SK-N-SH (cell line): ENCODE measurements at regions not wholly inside any gene's neighbourhood (a gene's known extent, or its start where the extent isn't known, plus 50 kb on each side); places are given as distances from the start of the nearest gene placed in this dataset.

Experiments
- CTCF ChIA-PET: fragments of 300-600, 350-600 bp; formaldehyde crosslinking; extraction: SDS; loops from one replicate; lab custom pipeline; 2021; lab: Yijun Ruan, JAX
- POLR2A ChIA-PET: fragments of 350-600 bp; sonication (Branson Sonifier 250); formaldehyde crosslinking; extraction: SDS; loops from one replicate; lab custom pipeline; 2020; ENCODE audit warnings: antibody characterized with exemption, inconsistent platforms; lab: Yijun Ruan, JAX
- DNase-seq: peaks from one replicate; pipeline ENCODE4 v3.0.0; 2012
- H2AFZ ChIP-seq: fragments of 200-600 bp; sonication (generic); 2 replicates; pipeline ENCODE4 v1.8.1; 2016; ENCODE audit warnings: antibody characterized with exemption, mild to moderate bottlenecking, low read depth
- H3F3A ChIP-seq: fragments of 200-600 bp; sonication (generic); replicated peaks from 2 replicates; pipeline ENCODE3; 2016; ENCODE audit warnings: antibody characterized with exemption, mild to moderate bottlenecking; ENCODE audit not compliant: insufficient read depth
- H3K27ac ChIP-seq, 2 experiments: fragments of 200-500 bp in 1 of 2; fragments of 200-600 bp in 1 of 2; sonication (Bioruptor generic) in 1 of 2; sonication (generic), shearing (Covaris generic) in 1 of 2; 2 replicates each; pipeline versions ENCODE4 v1.5.1 to v1.6.1; 2014 to 2016; ENCODE audit warnings: low read depth in 2 of 2, inconsistent platforms in 1 of 2, low read length in 1 of 2, mild to moderate bottlenecking in 1 of 2, mixed read lengths in 1 of 2
- H3K27me3 ChIP-seq: fragments of 200-600 bp; sonication (generic), shearing (Covaris generic); 2 replicates; pipeline ENCODE4 v1.6.1; 2016; ENCODE audit warnings: mixed run types; ENCODE audit not compliant: insufficient read depth
- H3K36me3 ChIP-seq, 2 experiments: fragments of 200-500 bp in 1 of 2; fragments of 200-600 bp in 1 of 2; sonication (Bioruptor generic) in 1 of 2; sonication (generic) in 1 of 2; replicated peaks in 1 of 2; 2 replicates each; pipeline versions ENCODE3 to v1.5.1; 2014 to 2016; ENCODE audit warnings: low read length in 1 of 2, mild to moderate bottlenecking in 1 of 2; ENCODE audit not compliant: insufficient read depth in 2 of 2, control insufficient read depth in 1 of 2
- H3K4me1 ChIP-seq, 2 experiments: fragments of 200-500 bp in 1 of 2; fragments of 200-600 bp in 1 of 2; sonication (Bioruptor generic) in 1 of 2; sonication (generic), shearing (Covaris generic) in 1 of 2; 2 replicates each; pipeline versions ENCODE4 v1.5.1 to v1.6.1; 2014 to 2016; ENCODE audit warnings: low read depth in 1 of 2, low read length in 1 of 2, mixed run types in 1 of 2; ENCODE audit not compliant: insufficient read depth in 2 of 2, control insufficient read depth in 1 of 2
- H3K4me2 ChIP-seq: fragments of 200-600 bp; sonication (generic), shearing (Covaris generic); 2 replicates; pipeline ENCODE4 v1.6.1; 2017; ENCODE audit warnings: mixed run types
- H3K4me3 ChIP-seq, 2 experiments: fragments of 200-500 bp in 1 of 2; fragments of 200-600 bp in 1 of 2; sonication (Bioruptor generic) in 1 of 2; sonication (generic), shearing (Covaris generic) in 1 of 2; 2 replicates each; pipeline versions ENCODE4 v1.5.1 to v1.8.1; 2014 to 2016; ENCODE audit warnings: low read depth in 2 of 2, inconsistent platforms in 1 of 2, low read length in 1 of 2, mild to moderate bottlenecking in 1 of 2, mixed read lengths in 1 of 2, moderate library complexity in 1 of 2
- H3K79me2 ChIP-seq: fragments of 200-600 bp; sonication (generic); 2 replicates; pipeline ENCODE4 v1.8.1; 2017; ENCODE audit warnings: mild to moderate bottlenecking; ENCODE audit not compliant: insufficient read depth
- H3K9ac ChIP-seq: fragments of 200-600 bp; sonication (generic); 2 replicates; pipeline ENCODE4 v1.6.1; 2017; ENCODE audit warnings: mixed run types
- H3K9me2 ChIP-seq: fragments of 200-600 bp; sonication (generic); 2 replicates; pipeline ENCODE4 v1.6.1; 2017; ENCODE audit warnings: mixed run types
- H3K9me3 ChIP-seq: fragments of 200-600 bp; sonication (generic); 2 replicates; pipeline ENCODE4 v1.6.1; 2017; ENCODE audit warnings: mixed run types, mild to moderate bottlenecking, moderate library complexity
- H4K20me1 ChIP-seq: fragments of 200-600 bp; sonication (generic); 2 replicates; pipeline ENCODE4 v1.6.1; 2017; ENCODE audit warnings: mild to moderate bottlenecking, mixed run types; ENCODE audit not compliant: insufficient read depth
- CHD2 ChIP-seq: fragments of 150-350 bp; IDR thresholded peaks from 2 replicates; pipeline ENCODE4 v1.6.1; 2018; ENCODE audit warnings: low read length; ENCODE audit not compliant: partially characterized antibody
- CTCF ChIP-seq: fragments of 200-600 bp; sonication (generic); IDR thresholded peaks from 2 replicates; pipeline ENCODE4 v1.6.1; 2017; ENCODE audit warnings: antibody characterized with exemption, mild to moderate bottlenecking, moderate library complexity
- EP300 ChIP-seq, 2 experiments: IDR thresholded peaks; 2 replicates each; pipeline versions ENCODE4 v1.4.0 to v1.6.1; 2012; ENCODE audit warnings: borderline replicate concordance in 1 of 2, low read depth in 1 of 2, low read length in 1 of 2
- EZH2phosphoT487 ChIP-seq: fragments of 200-600 bp; sonication (generic); IDR thresholded peaks from 2 replicates; pipeline ENCODE4 v1.6.1; 2017; ENCODE audit warnings: low read depth, mixed run types, mild to moderate bottlenecking, antibody characterized with exemption, moderate library complexity, borderline replicate concordance
- FOSL2 ChIP-seq: IDR thresholded peaks from 2 replicates; pipeline ENCODE4 v1.4.0; 2012; ENCODE audit warnings: low read depth, mild to moderate bottlenecking, moderate library complexity, borderline replicate concordance
- FOXJ3 ChIP-seq: sonication (generic); formaldehyde crosslinking; IDR thresholded peaks from 2 replicates; pipeline ENCODE4 v1.5.1; 2020; ENCODE audit warnings: mild to moderate bottlenecking, missing genetic modification reagents
- GABPA ChIP-seq: IDR thresholded peaks from 2 replicates; pipeline ENCODE4 v1.4.0; 2012; ENCODE audit warnings: low read depth, mild to moderate bottlenecking
- IRF3 ChIP-seq: fragments of 150-350 bp; IDR thresholded peaks from 2 replicates; pipeline ENCODE4 v1.6.1; 2016; ENCODE audit warnings: mild to moderate bottlenecking, low read depth, low read length
- JUND ChIP-seq: IDR thresholded peaks from 2 replicates; pipeline ENCODE4 v1.4.0; 2012
- MEF2A ChIP-seq: IDR thresholded peaks from 2 replicates; pipeline ENCODE4 v1.4.0; 2012; ENCODE audit warnings: low read depth, borderline replicate concordance
- POLR2AphosphoS5 ChIP-seq: IDR thresholded peaks from 2 replicates; pipeline ENCODE4 v1.6.1; 2012; ENCODE audit warnings: low read depth, low read length
- RAD21 ChIP-seq: IDR thresholded peaks from 2 replicates; pipeline ENCODE4 v1.6.1; 2012; ENCODE audit warnings: mild to moderate bottlenecking, low read length
- RCOR1 ChIP-seq: fragments of 150-350 bp; IDR thresholded peaks from 2 replicates; pipeline ENCODE4 v1.6.1; 2017; ENCODE audit warnings: antibody characterized with exemption, low read length
- REST ChIP-seq: IDR thresholded peaks from 2 replicates; pipeline ENCODE4 v1.6.1; 2012; ENCODE audit warnings: mild to moderate bottlenecking, low read depth, low read length, moderate library complexity
- RXRA ChIP-seq: IDR thresholded peaks from 2 replicates; pipeline ENCODE4 v1.4.0; 2012; ENCODE audit warnings: low read depth, mild to moderate bottlenecking, borderline replicate concordance
- SMC3 ChIP-seq: IDR thresholded peaks from 2 replicates; pipeline ENCODE4 v1.6.1; 2012; ENCODE audit warnings: low read depth, low read length, improper control_type of control experiment
- TCF12 ChIP-seq: IDR thresholded peaks from 2 replicates; pipeline ENCODE4 v1.4.0; 2012
- TEAD4 ChIP-seq: IDR thresholded peaks from 2 replicates; pipeline ENCODE4 v1.4.0; 2012; ENCODE audit warnings: mild to moderate bottlenecking, borderline replicate concordance; ENCODE audit not compliant: insufficient read depth
- USF1 ChIP-seq: IDR thresholded peaks from 2 replicates; pipeline ENCODE4 v1.4.0; 2012; ENCODE audit warnings: low read depth, borderline replicate concordance
- ZBTB33 ChIP-seq: IDR thresholded peaks from 2 replicates; pipeline ENCODE4 v1.4.0; 2012; ENCODE audit warnings: low read depth, borderline replicate concordance
- WGBS: methylation state at CpG from one replicate; pipeline ENCODE4 v1.1.6; 2017; ENCODE audit warnings: low lambda C conversion rate; 5-methylcytosine and 5-hydroxymethylcytosine counted together

- no peak overlapping the region for H2AFZ ChIP-seq
- WGBS, result 56% methylated on average over 3 of the region's 3 CpGs
- H3K79me2 ChIP-seq, result no peaks in the 10 kb centered on the region
- H3F3A ChIP-seq, result no peaks in the 10 kb centered on the region
- peaks cover 0 to 2% of the 10 kb centered on the region in 2 experiments; a peak in 1 of 4 replicates for H3K4me1 ChIP-seq
- no peak for TF ChIP-seq REST
- no peak for TF ChIP-seq EP300 (IDR thresholded peaks at IDR 0.05; ENCODE audit: borderline replicate concordance in 1 of 2, low read depth in 1 of 2, low read length in 1 of 2)
- TF ChIP-seq EZH2phosphoT487, result no peak
- no peak for TF ChIP-seq TCF12
- TF ChIP-seq FOXJ3 (CRISPR knock-in tag), result no peak
- no peak for TF ChIP-seq JUND
- TF ChIP-seq POLR2AphosphoS5, result no peak
- no peak for TF ChIP-seq USF1
- TF ChIP-seq FOSL2, result no peak
- no peak for TF ChIP-seq ZBTB33
- TF ChIP-seq CTCF, result no peak
- no peak for TF ChIP-seq RAD21
- no peak for TF ChIP-seq IRF3
- no peak for TF ChIP-seq GABPA
- no peak for TF ChIP-seq CHD2
- TF ChIP-seq RCOR1, result no peak
- no peak for TF ChIP-seq RXRA
- no peak for TF ChIP-seq TEAD4
- no peak for TF ChIP-seq MEF2A
- no peak for TF ChIP-seq SMC3
- no peak overlapping the region for H3K27ac ChIP-seq
- H3K27me3 ChIP-seq, result no peaks in the 10 kb centered on the region
- POLR2A ChIA-PET, result no interaction called here
- H3K36me3 ChIP-seq, result no peaks in the 10 kb centered on the region
- no peak overlapping the region for H3K4me2 ChIP-seq
- no peaks in the 10 kb centered on the region for H3K9me3 ChIP-seq
- no peaks in the 10 kb centered on the region for H4K20me1 ChIP-seq
- CTCF ChIA-PET, result interaction anchor here (0.7 kb wide), 1 partner anchor 215 kb away, joined by 3 read pairs; no protein-coding TSS in a partner anchor
- H3K9me2 ChIP-seq, result no peaks in the 10 kb centered on the region
- no peak for DNase-seq
- no peak overlapping the region for H3K4me3 ChIP-seq
- no peak overlapping the region for H3K9ac ChIP-seq
Observed at GRCh38 chr6:51299621-51300380, 481.1 kb downstream of the TFAP2B start.
